GM21717 (cell line): ENCODE measurements at regions not wholly inside any gene's neighbourhood (a gene's known extent, or its start where the extent isn't known, plus 50 kb on each side); places are given as distances from the start of the nearest gene placed in this dataset.
A peak's percentile ranks its signal among the peaks of the same experiment; 100 is the strongest.

Source experiments
- ATAC-seq: cut with Tn5 transposase; IDR thresholded peaks from one replicate; pipeline ENCODE4 v1.9.1; 2021; ENCODE audit warnings: mild to moderate bottlenecking, moderate library complexity; ENCODE audit not compliant: unreplicated experiment

DNA sequence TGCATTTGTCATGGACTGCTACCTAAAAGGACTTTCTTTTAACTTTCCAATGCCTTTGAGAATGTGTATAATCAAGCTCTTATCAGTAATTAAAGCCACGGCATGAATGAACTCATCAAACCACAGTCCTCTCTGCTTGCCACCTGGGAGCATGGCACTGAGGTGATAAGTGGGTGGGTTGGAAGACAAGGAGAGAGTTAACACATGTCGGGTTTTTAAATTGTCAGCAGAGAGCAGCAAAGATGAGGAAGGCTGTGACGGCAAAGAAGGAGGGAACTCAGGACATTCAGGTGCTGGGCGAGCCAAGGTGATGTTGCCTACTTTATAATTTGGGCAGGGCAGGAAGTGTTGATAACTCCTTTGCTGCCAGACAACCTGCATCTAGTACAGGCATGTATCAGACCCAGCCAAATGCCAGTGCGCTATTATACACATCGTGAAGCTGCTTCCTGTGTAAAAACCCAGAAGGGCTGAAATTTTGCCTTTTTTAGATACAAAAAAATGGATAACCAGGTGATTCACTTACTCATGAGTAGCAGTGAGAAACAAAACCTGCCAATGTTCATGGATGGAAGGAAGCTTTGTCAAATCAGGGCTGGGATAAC, 269.1 kb downstream of the KIF4B start:
- ATAC-seq, result no peak

DNA sequence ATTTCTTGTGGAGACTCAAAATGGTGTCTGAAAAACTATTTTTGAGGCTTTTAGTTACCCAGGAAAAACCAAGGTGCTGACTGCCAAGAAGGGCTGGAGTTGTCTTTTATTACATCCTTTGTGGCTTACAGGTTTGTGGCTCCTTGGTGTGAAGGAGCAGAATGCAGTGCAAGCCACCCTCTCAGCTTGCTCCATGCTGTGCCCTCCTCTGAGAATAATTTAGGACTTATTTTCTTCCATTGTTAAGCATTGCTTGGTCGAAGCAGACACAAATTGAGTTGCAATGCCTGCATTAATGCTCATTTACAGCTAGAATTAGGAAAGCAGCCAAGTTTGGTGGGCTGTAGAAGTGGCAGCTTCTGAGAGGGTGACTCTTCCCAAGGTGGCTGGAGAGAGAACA, 272.2 kb downstream of the KIF4B start:
- ATAC-seq, result no peak

DNA sequence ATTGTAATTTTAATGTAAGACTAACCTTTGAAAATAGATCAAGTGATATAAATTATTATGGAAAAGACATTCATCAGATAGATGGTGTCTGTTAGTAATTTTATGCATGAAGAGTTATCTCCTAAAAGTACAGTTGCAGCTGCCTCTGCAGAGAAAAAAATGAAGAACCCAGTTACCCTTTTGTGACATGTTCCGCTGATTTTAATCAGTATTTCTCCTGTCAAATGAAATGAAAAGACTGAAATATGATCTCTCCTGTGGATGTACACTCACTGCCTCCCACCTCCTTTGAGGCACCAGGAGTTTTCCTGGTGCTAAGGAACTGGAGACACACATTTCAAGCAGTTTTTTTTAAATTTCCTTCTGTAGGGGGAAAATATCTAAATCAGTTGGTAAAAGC, 277.4 kb downstream of the KIF4B start:
- ATAC-seq, result no peak

DNA sequence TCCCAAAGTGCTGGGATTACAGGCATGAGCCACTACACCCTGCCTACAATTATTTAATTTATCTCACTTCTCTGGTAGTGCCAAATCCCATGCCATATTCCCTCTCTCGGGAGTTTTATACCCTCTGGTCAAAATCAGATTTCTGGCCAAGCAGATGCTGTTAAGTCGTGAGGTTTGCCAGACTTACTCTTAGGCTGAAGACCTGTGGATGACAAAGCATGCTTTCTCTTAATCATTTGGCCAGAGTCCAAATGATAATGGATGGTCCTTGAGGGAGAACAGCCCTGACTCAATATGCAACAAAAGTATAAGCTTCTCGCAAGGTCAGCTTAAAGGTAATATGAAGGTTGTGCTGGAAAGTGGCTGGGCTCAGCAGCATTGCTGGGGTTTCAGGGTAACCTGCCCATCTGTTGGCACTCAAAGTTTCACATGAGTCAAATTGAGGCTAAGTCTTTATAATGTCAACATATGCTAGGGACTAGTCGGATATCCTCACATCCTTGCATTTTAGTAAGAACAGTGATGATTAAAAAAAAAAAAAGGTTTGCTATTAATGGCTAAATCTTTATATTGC, 280.1 kb downstream of the KIF4B start:
- ATAC-seq, result no peak

DNA sequence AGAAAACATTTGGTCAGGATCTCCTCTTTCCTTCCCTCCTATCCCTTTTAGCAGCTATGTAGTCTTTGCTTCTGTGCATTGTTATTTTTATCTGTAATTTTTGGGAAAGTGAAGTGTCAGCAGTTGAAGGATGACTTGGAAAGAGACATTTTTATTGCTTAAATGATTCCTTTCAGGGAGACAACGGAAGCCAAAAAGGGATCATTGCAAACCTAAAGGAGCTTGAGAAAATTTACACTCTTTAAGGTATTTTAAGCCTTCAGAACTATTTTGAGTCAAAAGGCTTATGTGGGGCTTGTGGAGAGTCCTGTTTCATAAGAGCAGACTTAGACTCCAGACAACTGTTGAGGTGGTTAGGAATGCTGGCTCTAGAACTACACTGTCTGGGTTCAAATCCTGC, 281.6 kb downstream of the KIF4B start:
- ATAC-seq, result no peak

DNA sequence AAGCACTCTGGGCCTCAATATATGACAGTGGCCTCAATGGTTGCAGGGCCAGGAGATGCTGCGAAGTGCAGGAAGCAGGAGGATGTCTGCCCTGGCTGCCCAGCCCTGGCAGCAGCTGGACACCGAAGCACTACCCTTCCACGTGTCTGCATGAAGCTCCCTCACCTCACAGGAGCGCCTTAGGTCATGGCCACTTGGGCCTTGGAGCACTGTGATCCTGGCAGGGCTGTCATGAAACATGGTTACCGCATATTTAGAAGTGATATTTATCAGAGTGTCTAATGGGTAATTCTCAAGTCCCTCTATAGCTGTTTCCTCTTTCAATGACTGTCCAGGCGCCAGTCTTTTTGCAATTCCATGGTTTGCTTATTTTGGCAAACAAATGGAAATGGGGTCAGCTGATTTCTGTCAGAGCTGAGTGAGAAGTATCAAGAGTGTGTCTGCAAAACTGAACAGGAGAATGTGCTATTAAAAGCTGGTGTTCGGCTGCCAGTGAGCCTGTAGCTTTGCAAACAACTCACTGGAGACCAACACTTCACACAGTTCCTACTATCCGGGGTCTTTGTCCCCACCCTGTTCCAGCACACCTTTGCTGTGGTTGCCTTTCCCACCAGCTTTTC, 285.9 kb downstream of the KIF4B start:
- ATAC-seq, result no peak

DNA sequence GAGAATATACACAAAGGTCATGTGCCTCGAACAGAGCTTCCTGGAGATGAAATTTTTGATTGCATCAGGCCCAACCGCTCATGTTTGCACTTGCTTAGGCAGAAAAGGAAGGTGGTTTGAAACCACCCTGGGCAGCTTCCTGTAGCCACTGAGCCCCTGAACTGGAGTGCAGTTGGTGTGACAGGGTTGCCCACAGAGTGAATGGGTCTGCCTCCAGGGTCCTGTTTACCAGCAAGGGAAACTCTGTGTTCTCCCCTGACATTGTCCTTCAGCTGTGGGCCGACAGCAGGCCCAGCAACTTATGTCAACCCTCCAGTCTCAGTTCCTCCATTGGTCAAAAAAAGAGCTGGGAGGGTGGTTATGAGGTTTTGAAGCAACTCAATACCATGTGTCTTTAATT, 289.6 kb downstream of the KIF4B start:
- no peak for ATAC-seq

DNA sequence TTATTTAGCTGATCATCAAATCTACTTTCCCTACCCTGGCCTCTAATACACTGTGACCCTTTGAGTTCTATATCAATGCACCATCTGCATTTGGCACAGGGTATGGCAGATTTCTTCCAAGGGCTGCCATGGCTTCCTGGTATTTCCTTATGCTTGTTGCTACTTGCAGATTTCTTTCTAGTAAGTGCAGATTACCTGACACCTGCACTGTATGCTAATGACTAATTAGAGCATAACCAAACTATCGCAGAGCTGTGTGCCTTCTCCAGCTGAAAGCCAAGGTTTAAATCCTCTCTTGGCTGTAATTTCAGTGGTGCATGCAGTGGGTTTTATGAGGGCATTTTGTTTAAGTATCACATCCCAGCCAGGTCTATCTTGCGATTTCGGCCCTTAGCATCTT, 293.7 kb downstream of the KIF4B start:
- ATAC-seq, result no peak

DNA sequence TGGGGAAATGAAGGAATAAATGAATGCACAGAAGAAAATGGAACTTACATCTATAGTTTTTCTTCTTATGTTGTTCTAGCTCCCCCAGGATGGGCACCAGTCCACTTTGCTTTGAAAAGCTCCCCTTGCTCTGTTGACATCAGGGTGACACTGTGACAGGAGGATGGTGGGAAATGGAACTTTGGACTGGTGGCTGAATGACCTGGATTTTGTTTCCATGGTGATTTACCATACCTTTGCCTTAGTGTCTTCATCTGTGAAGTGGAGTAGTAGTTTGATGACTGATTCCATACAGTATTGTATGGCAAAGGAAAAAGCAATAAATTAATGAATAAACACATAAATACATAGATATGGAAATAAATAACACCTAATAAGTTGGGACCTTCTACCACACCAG, 294.7 kb downstream of the KIF4B start:
- ATAC-seq, result no peak

DNA sequence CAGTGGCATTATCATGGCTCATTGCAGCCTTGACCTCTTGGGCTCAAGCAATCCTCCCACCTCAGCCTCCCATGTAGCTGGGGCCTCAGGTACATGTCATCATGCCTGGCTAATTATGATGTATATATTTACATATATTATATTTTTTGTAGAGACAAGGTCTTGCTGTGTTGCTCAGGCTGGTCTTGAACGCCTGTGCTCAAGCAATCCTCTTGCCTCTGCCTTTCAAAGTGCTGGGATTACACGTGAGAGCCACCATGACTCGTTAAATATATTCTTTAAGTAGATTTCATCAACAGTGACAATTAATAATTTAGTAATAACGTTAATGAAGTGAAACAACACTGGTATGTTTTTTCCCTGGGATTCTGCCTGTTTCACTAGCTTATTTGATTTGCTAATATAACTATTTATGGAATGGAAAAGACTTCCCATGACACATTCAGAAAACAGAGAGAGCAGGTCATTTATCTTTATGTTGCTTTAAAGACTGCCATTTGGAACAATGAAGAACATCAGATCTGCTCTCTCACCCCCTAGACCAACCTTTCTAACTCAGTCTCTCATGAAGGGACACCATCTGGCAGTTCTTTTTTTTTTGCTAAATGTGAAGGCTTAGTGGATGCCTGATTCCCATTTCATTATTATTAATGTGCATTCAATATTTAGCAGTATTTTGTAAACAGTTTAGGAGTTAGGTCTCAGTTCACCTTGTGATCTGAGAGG, 295.6 kb downstream of the KIF4B start:
- no peak for ATAC-seq

DNA sequence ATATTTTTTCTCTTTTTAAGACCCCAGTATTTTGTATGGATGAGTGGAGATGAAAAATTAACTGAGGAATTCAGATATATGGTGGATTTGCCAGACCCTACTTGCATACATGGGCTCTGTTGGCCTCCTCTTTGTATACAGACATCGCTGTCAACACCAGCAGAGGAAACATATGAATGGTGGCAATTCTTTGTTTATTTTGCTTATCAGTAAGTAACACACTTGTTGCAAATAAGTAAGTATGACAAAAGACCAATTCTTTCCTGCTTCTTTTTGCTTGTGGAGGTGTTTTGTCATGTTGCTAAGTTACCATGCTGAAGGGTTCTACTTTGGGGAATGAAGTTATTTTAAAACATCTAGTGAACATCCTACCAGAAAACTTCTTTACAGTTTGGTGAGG, 298.2 kb downstream of the KIF4B start:
- no peak for ATAC-seq

DNA sequence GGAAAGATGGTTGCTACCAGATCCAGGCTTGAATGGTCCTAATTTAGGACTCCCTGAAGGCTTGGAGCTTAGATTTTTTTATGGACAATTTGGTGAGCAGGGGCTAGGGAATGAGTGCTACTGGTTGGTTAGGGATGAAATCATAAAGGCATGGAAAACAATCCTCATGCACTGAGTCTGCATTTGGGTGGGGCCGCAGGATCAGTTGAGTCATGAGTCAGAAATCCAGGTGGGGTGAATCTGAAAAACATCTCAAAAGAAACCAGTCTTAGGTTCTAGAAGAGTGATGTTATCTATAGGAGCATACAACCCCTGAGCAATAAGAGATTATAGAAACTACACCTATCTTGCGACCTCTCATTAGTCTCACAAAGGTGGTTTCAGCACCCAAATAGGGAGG, 300.0 kb downstream of the KIF4B start:
- ATAC-seq, result no peak

DNA sequence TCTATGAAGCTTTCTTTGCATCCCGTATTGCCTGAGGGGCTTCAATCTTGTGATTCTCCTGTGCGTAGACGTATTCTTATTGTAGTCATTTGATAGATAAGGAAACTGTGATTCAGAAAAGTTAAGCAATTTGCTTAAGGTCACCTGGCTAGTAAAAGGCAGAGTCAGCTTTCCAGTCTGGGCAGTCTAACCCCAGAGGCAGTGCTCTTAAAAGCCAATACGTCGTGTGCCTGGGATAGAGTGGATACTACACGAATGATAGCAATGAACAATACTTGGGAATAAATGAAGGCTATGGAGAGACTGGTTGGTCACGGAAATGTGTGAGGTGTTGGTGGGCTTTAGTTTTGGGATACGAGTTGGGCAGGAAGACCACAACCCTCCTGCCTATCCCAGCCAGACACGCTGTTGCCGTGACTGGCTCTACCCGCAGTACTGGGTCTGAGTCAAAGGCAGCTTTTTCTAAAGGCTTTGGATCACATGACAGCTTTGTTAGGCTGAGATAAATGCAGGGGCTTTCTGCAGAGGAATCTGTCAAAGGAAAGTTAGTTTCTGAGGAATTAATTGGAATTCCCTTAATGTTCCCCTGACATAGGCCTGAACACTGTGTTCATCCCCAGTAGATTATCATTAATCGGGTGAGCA, 302.6 kb downstream of the KIF4B start:
- ATAC-seq, result no peak

DNA sequence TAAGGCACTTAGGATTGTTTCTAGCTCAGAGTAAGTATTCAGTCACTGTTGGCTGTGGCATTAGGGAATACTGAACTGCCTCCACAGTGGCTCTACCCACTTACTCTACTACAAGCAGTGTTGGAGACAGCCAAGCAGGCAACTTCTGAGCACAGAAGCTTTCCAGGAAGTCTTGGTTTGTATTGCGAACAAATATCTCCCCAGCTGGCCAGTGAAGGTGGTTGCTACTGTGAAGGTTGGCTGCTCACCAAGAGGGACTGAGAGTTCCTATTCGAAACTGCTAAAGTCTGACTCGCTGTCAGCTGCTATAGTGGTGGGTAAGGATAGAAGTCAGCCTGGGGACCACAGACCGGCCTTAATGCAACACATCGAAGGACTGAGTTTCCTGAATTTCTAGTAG, 319.1 kb downstream of the KIF4B start:
- ATAC-seq, result peak; percentile 94

DNA sequence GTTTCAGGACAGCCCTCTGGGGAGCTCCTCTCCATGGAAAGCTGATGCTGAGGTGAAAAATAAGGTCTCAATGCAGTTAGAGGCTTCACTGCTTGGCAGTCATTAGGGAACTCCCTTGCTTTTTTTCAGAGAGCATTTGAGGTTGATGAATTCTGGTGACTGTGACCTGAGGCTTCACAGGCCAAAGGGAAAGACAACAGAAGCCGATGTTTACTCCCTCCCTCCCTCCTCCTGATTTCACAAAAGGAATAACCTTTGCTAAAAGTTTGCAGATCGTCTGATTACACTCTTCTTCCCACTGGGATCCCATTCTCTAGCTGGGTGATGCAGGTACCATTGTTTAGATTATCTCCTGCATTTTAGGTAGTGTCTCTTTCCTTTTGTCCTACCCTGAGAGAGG, 329.4 kb downstream of the KIF4B start:
- ATAC-seq, result no peak

DNA sequence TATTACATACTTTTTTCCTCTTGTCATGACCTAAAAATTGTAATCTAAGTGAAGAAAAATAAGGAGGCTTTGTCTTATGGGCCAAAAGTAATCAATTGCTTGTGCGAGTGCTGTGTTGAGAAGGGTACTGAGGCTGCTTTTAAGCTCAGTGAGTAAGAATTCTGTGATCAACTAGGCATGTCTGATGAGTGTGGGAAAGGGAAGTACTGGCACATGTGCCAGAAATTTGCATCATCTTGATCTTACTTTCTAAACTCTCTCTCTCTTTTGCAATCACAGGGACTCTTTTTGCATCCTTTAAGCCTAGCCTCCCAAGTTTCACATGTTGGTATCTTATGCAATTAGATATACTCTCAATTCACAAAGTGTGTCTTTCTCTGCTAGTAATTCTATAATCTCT, 329.9 kb downstream of the KIF4B start:
- ATAC-seq, result no peak

DNA sequence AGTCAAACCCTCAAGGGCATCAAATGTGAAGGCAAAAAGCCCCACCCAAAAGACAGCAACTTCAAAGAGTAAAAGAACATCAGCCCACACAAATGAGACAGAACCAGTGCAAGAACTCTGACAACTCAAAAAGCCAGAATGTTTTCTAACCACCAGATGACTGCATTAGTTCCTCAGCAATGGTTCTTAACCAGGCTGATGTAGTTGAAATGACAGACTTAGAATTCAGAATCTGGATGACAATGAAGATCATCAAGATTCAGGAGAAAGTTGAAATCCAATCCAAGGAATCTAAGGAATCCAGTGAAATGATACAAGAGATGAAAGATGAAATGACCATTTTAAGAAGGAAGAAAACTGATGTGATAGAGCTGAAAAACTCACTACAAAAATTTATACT, 339.7 kb downstream of the KIF4B start:
- no peak for ATAC-seq

DNA sequence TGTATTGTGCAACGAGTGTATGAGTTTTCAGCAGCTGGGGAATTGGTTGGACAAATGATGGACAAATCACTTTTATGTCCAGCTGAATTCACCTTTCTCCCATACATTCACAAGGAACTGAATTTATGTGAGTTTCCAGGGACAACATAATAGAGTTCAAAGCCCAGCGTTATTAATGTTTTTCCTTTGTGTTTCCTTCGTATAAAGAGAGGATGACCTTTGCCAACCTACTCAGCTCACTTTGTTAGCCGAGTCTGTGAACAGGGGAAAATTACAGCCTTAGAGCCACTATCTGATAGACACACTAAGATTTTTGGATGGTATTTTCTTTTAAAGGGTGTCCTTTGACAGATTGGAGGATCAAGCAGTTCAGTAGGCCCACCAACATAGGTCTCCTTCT, 352.5 kb downstream of the KIF4B start:
- ATAC-seq, result no peak

DNA sequence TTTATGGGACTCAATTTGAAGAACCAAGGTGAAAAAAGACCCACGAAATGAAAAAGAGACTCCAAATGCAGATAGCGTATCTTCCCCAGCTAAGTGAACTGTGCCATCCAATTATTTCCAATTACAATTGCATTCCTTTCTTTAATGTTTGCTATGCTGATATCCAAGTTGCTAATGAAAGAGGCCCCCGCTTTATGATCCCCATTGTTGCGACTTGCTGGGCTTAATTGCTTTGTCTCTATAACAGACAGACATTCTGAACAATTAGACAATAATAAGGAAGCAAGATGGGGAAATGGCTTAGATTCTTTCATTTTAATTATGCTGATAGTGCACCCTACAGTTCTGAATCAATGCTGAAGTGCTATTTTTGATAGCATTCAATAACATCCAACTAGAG, 354.3 kb downstream of the KIF4B start:
- no peak for ATAC-seq

DNA sequence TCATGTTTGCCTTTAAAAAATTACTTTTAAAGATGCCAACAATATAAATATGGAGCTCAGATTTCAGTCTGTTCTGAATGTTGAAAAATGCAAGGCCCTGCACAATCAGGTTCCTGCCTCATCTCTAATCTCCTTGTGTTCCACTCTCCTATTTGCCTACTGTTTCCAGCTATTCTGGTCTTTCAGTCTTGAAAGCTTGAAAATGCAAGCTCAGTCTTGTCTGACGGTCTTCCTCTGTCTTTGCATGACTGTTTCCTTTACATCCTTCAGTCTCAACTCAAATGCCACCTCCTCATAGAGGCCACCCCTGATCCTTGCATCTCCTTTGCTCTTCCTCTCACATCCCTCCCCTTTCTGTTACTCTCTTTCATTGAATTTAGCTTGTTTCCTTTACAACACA, 354.9 kb downstream of the KIF4B start:
- ATAC-seq, result no peak

DNA sequence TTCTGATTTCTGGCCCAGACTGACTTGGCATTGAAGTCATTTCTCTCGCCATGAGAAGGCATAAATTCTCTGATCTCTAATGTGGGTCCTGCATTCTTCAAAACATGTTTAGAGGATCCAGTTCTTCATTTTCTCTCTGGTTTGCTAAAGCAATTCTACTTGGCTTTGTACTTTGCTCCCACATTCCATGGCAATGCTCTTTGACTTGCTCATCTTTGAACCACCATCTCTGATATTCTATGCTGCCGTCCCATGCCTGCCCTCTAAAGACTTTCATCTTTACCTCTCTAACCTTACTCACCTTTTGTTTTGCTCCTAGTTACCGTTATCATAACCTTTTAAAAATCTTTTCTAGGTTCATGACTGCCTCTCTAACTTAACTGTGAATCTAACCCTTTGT, 366.9 kb downstream of the KIF4B start:
- no peak for ATAC-seq

DNA sequence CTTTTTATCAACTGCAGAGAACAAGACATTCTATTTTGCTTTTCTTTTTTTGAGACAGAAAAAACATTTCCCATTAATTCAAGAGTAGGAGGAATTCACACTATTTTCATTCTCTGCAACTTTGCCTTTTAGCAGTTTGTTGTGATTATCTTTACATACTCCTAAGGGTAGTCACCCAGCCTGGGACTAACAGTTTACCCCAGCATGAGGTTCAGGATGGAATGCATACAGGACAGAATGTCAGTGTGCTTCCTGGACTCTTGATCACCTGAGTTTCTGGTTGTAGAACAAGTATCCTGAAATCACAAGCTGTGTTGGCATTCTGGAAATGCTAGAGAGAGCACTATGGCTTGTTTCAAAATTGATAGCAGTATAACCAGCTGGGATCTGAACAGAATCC, 368.1 kb downstream of the KIF4B start:
- ATAC-seq, result no peak
